ENCODE measurements at regions not wholly inside any gene's neighbourhood (a gene's known extent, or its start where the extent isn't known, plus 50 kb on each side); places are given as distances from the start of the nearest gene placed in this dataset.

DNA sequence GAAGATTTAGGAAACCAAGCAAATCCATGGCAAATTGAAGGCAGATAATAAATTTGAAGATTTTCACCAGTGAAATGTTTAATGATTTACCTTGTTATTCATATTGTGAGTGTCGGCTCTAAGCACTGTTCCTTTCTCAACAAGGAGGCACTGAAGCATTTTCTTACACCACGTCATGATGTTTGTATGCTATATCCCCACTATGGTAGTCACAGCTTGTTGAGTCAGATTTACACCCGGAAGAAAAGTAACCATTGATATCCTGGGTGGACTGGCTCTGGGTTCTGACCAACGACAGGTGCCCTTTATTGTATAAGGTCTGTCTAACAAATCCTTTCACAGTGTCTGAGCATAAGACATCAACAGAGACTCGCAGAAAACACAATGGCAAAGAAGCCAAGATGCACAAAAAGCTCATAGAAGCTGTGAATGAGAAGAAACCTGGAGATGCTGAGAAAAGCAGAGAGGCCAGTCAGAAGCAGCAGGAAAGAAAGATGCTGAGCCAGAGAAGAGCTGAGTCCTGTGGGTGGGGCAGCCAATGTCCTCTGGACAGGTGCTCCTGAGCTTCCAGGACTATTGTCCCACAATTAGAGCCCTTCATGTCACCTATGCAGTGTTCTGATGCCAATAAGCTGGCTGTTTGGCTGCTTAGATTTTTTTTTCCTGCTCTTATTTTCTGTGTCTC lies 49.7 kb upstream of the ARHGAP5 start:
- DNase-seq, result no peak
